K562 (cell line): ENCODE measurements at regions not wholly inside any gene's neighbourhood (a gene's known extent, or its start where the extent isn't known, plus 50 kb on each side); places are given as distances from the start of the nearest gene placed in this dataset.

Experiments used
- ATAC-seq: fragments of 200-7000 bp; cut with Tn5 transposase; 3 replicates; pipeline ENCODE4 v1.9.1; 2020; ENCODE audit warnings: moderate library complexity
- BruUV-seq: library from RNA; stranded (reverse); fragments of 400-500 nt; replicated peaks from 2 replicates; lab custom pipeline; 2021; lab: Mats Ljungman, UMichigan
- CTCF ChIA-PET: fragments of 300-600 bp; formaldehyde crosslinking; extraction: SDS; loops from one replicate; lab custom pipeline; 2021; ENCODE audit warnings: low intra/inter-chr PET ratio; lab: Yijun Ruan, JAX
- POLR2A ChIA-PET: fragments of 300-600, 350-650 bp; sonication (Branson Sonifier 250); formaldehyde crosslinking; extraction: SDS; loops from one replicate; lab custom pipeline; 2021; ENCODE audit warnings: antibody characterized with exemption, inconsistent platforms; lab: Yijun Ruan, JAX
- DNase-seq, 4 experiments: peaks; one replicate each; pipeline versions ENCODE4 v3.0.0 to v3.0.0-alpha.2; 2011 to 2018; ENCODE audit warnings: low spot score in 3 of 4, mixed read lengths in 3 of 4; ENCODE audit errors: extremely low read depth in 1 of 4
- FAIRE-seq: peaks from 2 replicates; lab custom pipeline; 2011; peaks lifted over from hg19 to GRCh38; lab: Jason Lieb, UNC
- H2AFZ ChIP-seq: 2 replicates; pipeline ENCODE4 v1.6.0; 2011; ENCODE audit warnings: low read depth, low read length, control low read depth, inconsistent platforms
- H3K27ac ChIP-seq: fragments of 200-600 bp; 3 replicates; pipeline ENCODE4 v1.8.0; 2011; ENCODE audit warnings: low read depth, mild to moderate bottlenecking, control low read depth, inconsistent platforms, low read length, moderate library complexity, mixed read lengths; ENCODE audit errors: extremely low read depth
- H3K27me3 ChIP-seq, 2 experiments: fragments of 300-600 bp in 1 of 2; 2 replicates in 1 of 2; 3 replicates in 1 of 2; pipeline versions ENCODE4 v1.6.0 to v1.8.0; 2011; ENCODE audit warnings: inconsistent platforms in 2 of 2, low read length in 2 of 2, mild to moderate bottlenecking in 1 of 2, mixed read lengths in 1 of 2, moderate library complexity in 1 of 2; ENCODE audit not compliant: control insufficient read depth in 2 of 2, insufficient read depth in 2 of 2
- H3K36me3 ChIP-seq: fragments of 300-600 bp; 3 replicates; pipeline ENCODE4 v1.8.0; 2011; ENCODE audit warnings: mild to moderate bottlenecking, low read length, inconsistent platforms; ENCODE audit not compliant: control insufficient read depth, insufficient read depth
- H3K4me1 ChIP-seq, 2 experiments: fragments of 200-600 bp in 1 of 2; replicated peaks in 1 of 2; 2 replicates in 1 of 2; 3 replicates in 1 of 2; pipeline versions ENCODE4 v1.5.1 to v1.8.0; 2011; ENCODE audit warnings: inconsistent platforms in 2 of 2, low read length in 2 of 2, mild to moderate bottlenecking in 1 of 2, mixed read lengths in 1 of 2, moderate library complexity in 1 of 2; ENCODE audit not compliant: control insufficient read depth in 2 of 2, insufficient read depth in 2 of 2
- H3K4me2 ChIP-seq: 2 replicates; pipeline ENCODE4 v1.6.1; 2011; ENCODE audit warnings: low read length, control low read depth, inconsistent platforms, mixed read lengths; ENCODE audit not compliant: insufficient read depth
- H3K4me3 ChIP-seq: fragments of 200-600 bp; sonication (generic), shearing (Covaris generic); 2 replicates; pipeline ENCODE4 v1.5.1; 2016; ENCODE audit warnings: control low read depth, inconsistent platforms
- H3K79me2 ChIP-seq: fragments of 200-600 bp; 3 replicates; pipeline ENCODE4 v1.8.0; 2011; ENCODE audit warnings: low read length, inconsistent platforms; ENCODE audit not compliant: control insufficient read depth, insufficient read depth
- H3K9ac ChIP-seq, 2 experiments: 2 replicates each; pipeline versions ENCODE4 v1.6.0 to v1.6.1; 2011; ENCODE audit warnings: low read depth in 2 of 2, low read length in 2 of 2, control low read depth in 1 of 2, inconsistent platforms in 1 of 2, mild to moderate bottlenecking in 1 of 2, mixed read lengths in 1 of 2; ENCODE audit not compliant: insufficient read depth in 1 of 2
- H3K9me1 ChIP-seq: one replicate; pipeline ENCODE4 v1.6.0; 2011; ENCODE audit warnings: inconsistent platforms, mild to moderate bottlenecking, low read length, moderate library complexity; ENCODE audit not compliant: control insufficient read depth, insufficient read depth
- H3K9me3 ChIP-seq: replicated peaks from 2 replicates; pipeline ENCODE4 v1.5.1; 2011; ENCODE audit warnings: low read depth, low read length, inconsistent platforms; ENCODE audit not compliant: control insufficient read depth, insufficient read depth
- H4K20me1 ChIP-seq: replicated peaks from 2 replicates; pipeline ENCODE4 v1.6.1; 2011; ENCODE audit warnings: low read length, inconsistent platforms, mixed read lengths; ENCODE audit not compliant: control insufficient read depth, insufficient read depth
- ARHGAP35 ChIP-seq: fragments of 450-650 bp; IDR thresholded peaks from 2 replicates; pipeline ENCODE4 v1.6.1; 2018; ENCODE audit not compliant: partially characterized antibody
- ELF2 ChIP-seq: fragments of 250-450 bp; sonication (Bioruptor Pico); IDR thresholded peaks from 2 replicates; pipeline ENCODE4 v1.5.0; 2021; ENCODE audit warnings: mild to moderate bottlenecking
- RBM15 ChIP-seq: fragments of 200-400 bp; formaldehyde crosslinking; IDR thresholded peaks from 2 replicates; pipeline ENCODE4 v1.6.1; 2018; ENCODE audit warnings: mild to moderate bottlenecking, low read length, moderate library complexity; ENCODE audit not compliant: insufficient read depth
- THRA ChIP-seq: fragments of 450-650 bp; IDR thresholded peaks from 2 replicates; pipeline ENCODE4 v1.6.1; 2017; ENCODE audit warnings: mild to moderate bottlenecking, moderate library complexity
- ZFX ChIP-seq: sonication (generic); formaldehyde crosslinking; IDR thresholded peaks from 2 replicates; pipeline ENCODE4 v1.8.0; 2022; ENCODE audit warnings: mild to moderate bottlenecking, missing genetic modification reagents, moderate library complexity
- ZNF12 ChIP-seq: sonication (generic); formaldehyde crosslinking; IDR thresholded peaks from 2 replicates; pipeline ENCODE4 v1.4.0; 2020; ENCODE audit warnings: mild to moderate bottlenecking, missing genetic modification reagents
- WGBS: fragments of 100-300 bp; shearing (Covaris generic); methylation state at CpG from one replicate; pipeline ENCODE4 v1.1.6; 2016; ENCODE audit warnings: low coverage, mixed read lengths; ENCODE audit not compliant: insufficient coverage; ENCODE audit errors: missing lambda C conversion rate; 5-methylcytosine and 5-hydroxymethylcytosine counted together
- in situ Hi-C: fragments of 300-500 bp; cut with MboI; formaldehyde crosslinking; loops from 4 replicates; pipeline ENCODE4 v1.15.0; 2018; ENCODE audit warnings: inconsistent platforms, mixed read lengths
- intact Hi-C: fragments of 100-400 bp; cut with micrococcal nuclease; formaldehyde crosslinking; loops from 2 replicates; pipeline ENCODE4 v1.14.2; 2022
- TF ChIP-seq, protein P1 (sequence below): fragments of 200-800 bp; sonication (Bioruptor generic); IDR thresholded peaks from 2 replicates; pipeline ENCODE4 v1.6.1; 2017; ENCODE audit warnings: missing genetic modification characterization, missing compliant biosample characterization

DNA sequence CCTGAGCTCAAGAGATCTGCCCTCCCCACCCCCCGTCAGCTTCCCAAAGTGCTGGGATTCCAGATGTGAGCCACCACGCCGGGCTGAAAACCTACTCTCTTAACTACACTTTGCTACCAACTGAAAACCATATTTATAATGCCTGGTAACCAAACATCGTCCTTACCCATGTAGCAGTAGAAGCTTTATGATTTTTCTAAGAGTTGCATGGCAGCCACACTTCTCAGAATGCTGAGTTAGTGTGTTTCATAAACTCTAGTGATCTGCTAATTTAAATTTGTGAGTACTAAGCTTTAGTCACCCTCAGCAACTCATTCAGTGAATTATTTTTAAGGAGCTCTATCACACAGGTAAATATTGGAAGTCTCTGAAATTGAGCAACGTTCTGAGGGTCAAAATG is 478.4 kb downstream of the KDM4C start:
- in situ Hi-C loops = no loop called here
- POLR2A ChIA-PET = interaction anchor here (0.6 kb wide), 1 partner anchor 190 kb away, joined by 3 read pairs; no protein-coding TSS in a partner anchor
- H3K4me2 ChIP-seq = no peak overlapping the region
- H3K9ac ChIP-seq = no peak overlapping the region
- H3K9me3 ChIP-seq = no peaks in the 10 kb centered on the region
- no peak for ATAC-seq
- H3K79me2 ChIP-seq = no peaks in the 10 kb centered on the region
- no peaks in the 10 kb centered on the region for H4K20me1 ChIP-seq
- DNase-seq = no peak
- H2AFZ ChIP-seq = no peak overlapping the region
- intact Hi-C loops = no loop called here
- no peak for FAIRE-seq
- 0% methylated on average over 4 of the region's 5 CpGs for WGBS
- no peaks in the 10 kb centered on the region for H3K9me1 ChIP-seq
- peaks cover 0 to 5% of the 10 kb centered on the region in 2 experiments; a peak in 2 of 5 replicates for H3K27me3 ChIP-seq
- H3K4me1 ChIP-seq = no peaks in the 10 kb centered on the region
- no TSS peak for BruUV-seq
- no peaks in the 10 kb centered on the region for H3K36me3 ChIP-seq
- H3K4me3 ChIP-seq = no peak overlapping the region
- CTCF ChIA-PET = no interaction called here
- H3K27ac ChIP-seq = no peak overlapping the region
- no peak for TF ChIP-seq RBM15
- TF ChIP-seq, protein P1, sequence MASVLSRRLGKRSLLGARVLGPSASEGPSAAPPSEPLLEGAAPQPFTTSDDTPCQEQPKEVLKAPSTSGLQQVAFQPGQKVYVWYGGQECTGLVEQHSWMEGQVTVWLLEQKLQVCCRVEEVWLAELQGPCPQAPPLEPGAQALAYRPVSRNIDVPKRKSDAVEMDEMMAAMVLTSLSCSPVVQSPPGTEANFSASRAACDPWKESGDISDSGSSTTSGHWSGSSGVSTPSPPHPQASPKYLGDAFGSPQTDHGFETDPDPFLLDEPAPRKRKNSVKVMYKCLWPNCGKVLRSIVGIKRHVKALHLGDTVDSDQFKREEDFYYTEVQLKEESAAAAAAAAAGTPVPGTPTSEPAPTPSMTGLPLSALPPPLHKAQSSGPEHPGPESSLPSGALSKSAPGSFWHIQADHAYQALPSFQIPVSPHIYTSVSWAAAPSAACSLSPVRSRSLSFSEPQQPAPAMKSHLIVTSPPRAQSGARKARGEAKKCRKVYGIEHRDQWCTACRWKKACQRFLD (CRISPR knock-in tag) = no peak
- TF ChIP-seq ZNF12 (CRISPR knock-in tag) = no peak
- TF ChIP-seq ARHGAP35 = no peak
- TF ChIP-seq THRA = no peak
- no peak for TF ChIP-seq ELF2
- TF ChIP-seq ZFX (CRISPR knock-in tag) = no peak
